ENCODE measurements at regions not wholly inside any gene's neighbourhood (a gene's known extent, or its start where the extent isn't known, plus 50 kb on each side); places are given as distances from the start of the nearest gene placed in this dataset.

GRCh38 chr3:95721938-95722337, 1092.5 kb upstream of the EPHA6 start:
- Histone ChIP-seq H2BK15ac (ENCODE audit: low read length) (no peak overlapping the region), H3K4me1 (replicated peaks in 1 of 4; ENCODE audit: control insufficient read depth in 3 of 4, insufficient read depth in 4 of 4, low read length in 3 of 4) (no peaks in the 10 kb centered on the region), H3K9me3 (ENCODE audit: insufficient read depth in 2 of 2, low read depth in 1 of 2, low read length in 1 of 2) (no peaks in the 10 kb centered on the region), H3K79me1 (ENCODE audit: low read depth, low read length) (no peaks in the 10 kb centered on the region), H3K79me2 (ENCODE audit: control insufficient read depth in 1 of 2, insufficient read depth in 2 of 2, low read length in 2 of 2) (no peaks in the 10 kb centered on the region), H3K4me3 (ENCODE audit: extremely low read depth in 1 of 4, insufficient read depth in 2 of 4, low read depth in 3 of 4, low read length in 4 of 4) (no peak overlapping the region), H3K9ac (replicated peaks in 1 of 4; ENCODE audit: extremely low read depth in 1 of 4, low read depth in 3 of 4, low read length in 3 of 4) (no peak overlapping the region), H3K23ac (ENCODE audit: insufficient read length) (no peak overlapping the region), H4K5ac (ENCODE audit: insufficient read length, low read depth, low read length) (no peak overlapping the region), H4K8ac (ENCODE audit: extremely low read depth, insufficient read depth, low read length) (no peak overlapping the region), H3K4ac (replicated peaks; ENCODE audit: insufficient read length, low read depth, low read length) (no peak overlapping the region), H2BK20ac (ENCODE audit: low read length) (no peak overlapping the region), H2AFZ (ENCODE audit: low read length) (no peak overlapping the region), H2BK5ac (ENCODE audit: low read depth, low read length) (no peak overlapping the region), H4K20me1 (replicated peaks in 1 of 2; ENCODE audit: control insufficient read depth in 1 of 2, insufficient read depth in 2 of 2, low read length in 2 of 2) (no peaks in the 10 kb centered on the region), H2BK120ac (replicated peaks; ENCODE audit: low read depth, low read length) (no peak overlapping the region), H3K36me3 (ENCODE audit: control insufficient read depth in 2 of 4, insufficient read depth in 4 of 4, low read length in 3 of 4) (no peaks in the 10 kb centered on the region), H3K23me2 (ENCODE audit: low read depth, low read length) (no peaks in the 10 kb centered on the region), H3K27me3 (replicated peaks in 1 of 4; ENCODE audit: control insufficient read depth in 3 of 4, extremely low read depth in 1 of 4, insufficient read depth in 3 of 4, low read length in 3 of 4) (no peaks in the 10 kb centered on the region), H3K56ac (replicated peaks; ENCODE audit: insufficient read length, low read depth, low read length) (no peak overlapping the region), H3K18ac (ENCODE audit: extremely low read depth, low read length) (no peak overlapping the region), H3K14ac (ENCODE audit: insufficient read length) (no peak overlapping the region), H3K27ac (ENCODE audit: low read depth, low read length) (no peak overlapping the region), H3K4me2 (ENCODE audit: insufficient read depth in 1 of 2, low read depth in 2 of 2, low read length in 2 of 2) (no peak overlapping the region), H2BK12ac (ENCODE audit: low read depth, low read length) (no peak overlapping the region), H4K91ac (replicated peaks; ENCODE audit: insufficient read length, low read length) (no peak overlapping the region), H2AK5ac (ENCODE audit: low read depth, low read length) (no peak overlapping the region)
- peak; percentile 90 for TF ChIP-seq CEBPB (IDR thresholded peaks at IDR 0.05; ENCODE audit: low read depth, low read length)
- TF ChIP-seq CTCF (IDR thresholded peaks at IDR 0.05; ENCODE audit: control extremely low read depth in 1 of 3, insufficient read depth in 1 of 3, low read depth in 1 of 3, low read length in 3 of 3) = no peak
- DNase-seq (ENCODE audit: low read depth in 1 of 2, low spot score in 2 of 2) = no peak
- POLR2A ChIA-PET (ENCODE audit: partially characterized antibody) = no interaction called here
- WGBS, 2 experiments (ENCODE audit: extremely low coverage in 1 of 2, insufficient coverage in 1 of 2, insufficient read length in 1 of 2, insufficient replicate concordance in 2 of 2, low coverage in 1 of 2, low lambda C conversion rate in 2 of 2, missing lambda C conversion rate in 1 of 2) = 97% methylated on average over 2 of the region's 2 CpGs; no CpG with 5 or more reads in 1 of the 2 experiments
- CTCF ChIA-PET (ENCODE audit: partially characterized antibody) = no interaction called here
- no peak for FAIRE-seq

All from H1 (cell line).